Activated CD4-positive, alpha-beta T cell treated with anti-CD3 and anti-CD28 coated beads, Interleukin-2, amount 10 ng/mL, durations not matched to agents 7 days and 5 days (primary cell): ENCODE measurements at regions not wholly inside any gene's neighbourhood (a gene's known extent, or its start where the extent isn't known, plus 50 kb on each side); places are given as distances from the start of the nearest gene placed in this dataset.

Experiments
- CTCF ChIA-PET: fragments of 350-600 bp; sonication (Branson Sonifier 250); formaldehyde crosslinking; loops from one replicate; lab custom pipeline; 2021; ENCODE audit warnings: antibody characterized with exemption; lab: Charles Lee
- POLR2A ChIA-PET: fragments of 350-600 bp; sonication (Branson Sonifier 250); formaldehyde crosslinking; loops from one replicate; lab custom pipeline; 2021; ENCODE audit warnings: antibody characterized with exemption; lab: Charles Lee
- DNase-seq: peaks from one replicate; pipeline ENCODE4 v3.0.0-alpha.2; 2020
- H3K27ac Mint-ChIP-seq: one replicate; pipeline ENCODE4 v1.8.0; 2021; ENCODE audit warnings: mild to moderate bottlenecking, moderate library complexity, mixed read lengths
- H3K27me3 Mint-ChIP-seq: one replicate; pipeline ENCODE4 v1.8.0; 2021; ENCODE audit warnings: mixed read lengths
- H3K36me3 Mint-ChIP-seq: one replicate; pipeline ENCODE4 v1.8.0; 2021; ENCODE audit warnings: low read depth, mixed read lengths
- H3K4me1 Mint-ChIP-seq: one replicate; pipeline ENCODE4 v1.8.0; 2021; ENCODE audit warnings: mixed read lengths
- H3K4me3 Mint-ChIP-seq: one replicate; pipeline ENCODE4 v1.8.0; 2021; ENCODE audit warnings: mild to moderate bottlenecking, moderate library complexity, mixed read lengths
- H3K9me3 Mint-ChIP-seq: one replicate; pipeline ENCODE4 v1.8.0; 2021; ENCODE audit warnings: mixed read lengths

DNA sequence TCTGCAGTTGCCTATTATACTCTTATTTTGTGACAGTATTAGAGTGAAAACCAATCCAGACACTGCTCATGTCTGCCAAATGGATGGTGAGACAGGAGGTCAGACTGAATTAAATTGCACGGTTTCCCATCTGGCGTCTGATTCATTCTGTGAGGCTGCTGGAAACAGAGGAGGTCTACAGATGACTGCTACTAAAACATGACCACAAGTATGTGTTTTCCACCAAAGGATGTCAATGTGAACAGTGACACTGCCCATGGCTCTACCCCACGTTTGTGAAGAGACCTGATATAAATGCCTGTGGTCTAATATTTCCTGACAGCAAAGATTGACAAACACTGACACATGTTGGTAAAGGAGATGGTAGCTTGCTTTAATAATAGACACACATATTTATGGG lies 104.3 kb upstream of the ST6GAL2 start:
- Mint-ChIP-seq H3K9me3 (no peaks in the 10 kb centered on the region), H3K4me1 (no peaks in the 10 kb centered on the region), H3K36me3 (no peaks in the 10 kb centered on the region), H3K4me3 (no peak overlapping the region), H3K27ac (no peak overlapping the region), H3K27me3 (no peaks in the 10 kb centered on the region)
- CTCF ChIA-PET: no interaction called here
- no peak for DNase-seq
- POLR2A ChIA-PET: no interaction called here

DNA sequence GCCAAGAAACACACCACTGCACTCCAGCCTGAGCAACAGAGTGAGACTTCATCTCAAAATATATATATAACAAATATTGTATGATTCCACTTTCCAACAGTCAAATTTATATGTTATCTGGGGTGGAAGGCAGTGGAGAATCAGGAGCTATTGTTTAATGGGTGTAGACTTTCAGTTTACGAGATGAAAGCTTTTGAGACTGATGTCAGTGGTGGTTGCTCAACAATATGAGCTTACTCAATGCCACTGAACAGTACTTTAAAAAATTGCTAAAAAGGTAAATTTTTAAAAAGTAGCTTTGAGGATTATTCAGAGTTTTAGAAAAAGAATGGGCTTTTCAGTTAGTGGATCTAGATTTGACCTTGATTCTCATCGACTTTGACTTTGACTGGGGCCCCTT lies 105.9 kb upstream of the ST6GAL2 start:
- ChIA-PET POLR2A (no interaction called here), CTCF (no interaction called here)
- Mint-ChIP-seq H3K4me1 (no peaks in the 10 kb centered on the region), H3K27ac (no peak overlapping the region), H3K4me3 (no peak overlapping the region), H3K27me3 (no peaks in the 10 kb centered on the region), H3K9me3 (no peaks in the 10 kb centered on the region), H3K36me3 (no peaks in the 10 kb centered on the region)
- no peak for DNase-seq

DNA sequence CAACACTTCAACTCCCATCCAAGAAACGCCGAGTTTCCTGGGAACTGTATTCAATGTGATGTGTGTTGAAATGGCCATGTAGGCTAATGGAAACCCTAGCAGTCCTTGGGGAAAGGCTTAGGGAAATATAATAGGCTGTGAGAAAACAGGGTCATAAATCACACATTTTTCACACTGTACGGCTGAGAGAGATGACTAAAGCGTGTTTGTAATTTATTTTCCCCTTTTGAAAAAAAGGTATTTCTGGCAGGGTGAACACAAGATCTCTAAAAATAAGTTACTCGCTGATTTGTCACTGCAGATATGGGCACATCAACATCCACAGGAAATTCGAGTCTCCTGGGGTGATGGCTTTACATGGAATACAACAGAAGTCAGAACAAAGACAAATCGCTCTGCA lies 109.6 kb upstream of the ST6GAL2 start:
- CTCF ChIA-PET: no interaction called here
- no peak for DNase-seq
- H3K4me1 Mint-ChIP-seq: no peaks in the 10 kb centered on the region
- no peak overlapping the region for H3K4me3 Mint-ChIP-seq
- H3K27ac Mint-ChIP-seq: no peak overlapping the region
- H3K36me3 Mint-ChIP-seq: no peaks in the 10 kb centered on the region
- POLR2A ChIA-PET: no interaction called here
- H3K9me3 Mint-ChIP-seq: no peaks in the 10 kb centered on the region
- H3K27me3 Mint-ChIP-seq: no peaks in the 10 kb centered on the region

DNA sequence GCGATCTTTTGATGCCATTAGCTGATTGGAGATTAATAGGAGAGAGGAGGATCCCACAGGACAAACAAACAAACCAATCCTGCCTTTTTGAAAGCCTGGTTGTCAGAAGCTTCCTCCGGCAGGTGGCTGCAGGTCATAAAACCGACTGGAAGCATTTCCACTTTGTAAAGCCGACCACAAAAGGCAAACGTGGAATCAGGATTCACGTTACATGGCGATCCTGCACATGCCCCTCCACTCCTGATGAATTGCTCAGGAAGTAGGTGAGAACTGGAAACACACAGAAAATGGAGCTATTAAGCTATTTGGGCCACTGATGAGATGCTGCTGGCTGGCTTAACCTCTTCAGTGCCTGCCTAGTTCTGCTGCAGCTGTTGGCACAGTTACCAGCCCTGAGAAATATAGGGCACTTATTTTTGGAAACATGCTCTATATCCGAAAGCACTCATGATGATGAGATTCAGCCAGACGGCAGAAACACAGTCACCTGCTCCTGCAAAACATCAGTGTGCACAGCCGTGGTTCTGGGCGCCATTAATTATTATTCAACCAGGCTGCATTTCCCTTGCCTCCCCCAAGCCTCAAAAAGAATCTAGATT lies 110.3 kb upstream of the ST6GAL2 start:
- Mint-ChIP-seq H3K4me3 (no peak overlapping the region), H3K27ac (no peak overlapping the region), H3K4me1 (no peaks in the 10 kb centered on the region), H3K36me3 (no peaks in the 10 kb centered on the region), H3K27me3 (no peaks in the 10 kb centered on the region), H3K9me3 (no peaks in the 10 kb centered on the region)
- CTCF ChIA-PET: no interaction called here
- POLR2A ChIA-PET: no interaction called here
- no peak for DNase-seq

DNA sequence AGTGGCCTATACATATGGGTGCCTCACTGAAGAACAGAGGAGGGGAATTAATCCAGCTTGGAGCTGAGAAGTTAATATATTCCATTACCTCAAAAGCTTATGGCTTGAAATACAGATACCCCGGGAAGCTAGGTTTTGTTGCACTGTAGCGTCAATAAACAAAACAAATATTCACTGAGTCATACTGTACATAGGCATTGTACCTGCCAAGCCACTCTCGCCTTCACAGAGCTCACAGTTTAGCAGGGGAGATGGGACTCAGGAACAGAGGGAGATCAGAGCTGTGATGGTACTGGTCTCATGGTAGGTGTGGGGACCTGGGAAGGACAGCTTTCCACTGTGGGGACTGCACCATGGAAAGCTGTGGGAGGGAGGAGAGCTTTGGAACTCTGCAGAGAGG lies 111.2 kb upstream of the ST6GAL2 start:
- CTCF ChIA-PET: no interaction called here
- H3K27me3 Mint-ChIP-seq: no peaks in the 10 kb centered on the region
- H3K36me3 Mint-ChIP-seq: no peaks in the 10 kb centered on the region
- no peak overlapping the region for H3K4me3 Mint-ChIP-seq
- DNase-seq: no peak
- no peaks in the 10 kb centered on the region for H3K9me3 Mint-ChIP-seq
- POLR2A ChIA-PET: no interaction called here
- H3K4me1 Mint-ChIP-seq: no peaks in the 10 kb centered on the region
- no peak overlapping the region for H3K27ac Mint-ChIP-seq

DNA sequence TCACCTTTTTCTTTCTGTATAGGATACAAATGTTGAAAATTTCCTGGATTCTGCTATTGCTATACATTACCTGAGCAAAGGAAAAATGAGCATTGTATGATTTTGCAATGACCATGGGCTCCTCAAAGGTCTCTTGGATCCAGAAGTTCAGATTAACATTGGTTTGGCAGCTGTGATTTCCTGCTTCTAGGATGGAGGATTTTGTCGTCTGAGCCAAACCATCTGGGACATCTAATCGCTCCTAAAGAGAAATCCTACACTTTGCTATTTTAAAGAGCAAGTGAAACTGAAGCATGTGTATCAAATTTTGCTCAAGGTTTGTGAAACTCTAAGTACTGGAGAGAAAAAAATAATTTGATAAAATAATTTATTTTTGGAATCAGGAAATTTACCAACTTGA lies 115.1 kb upstream of the ST6GAL2 start:
- H3K9me3 Mint-ChIP-seq: no peaks in the 10 kb centered on the region
- H3K4me3 Mint-ChIP-seq: no peak overlapping the region
- no peak for DNase-seq
- H3K36me3 Mint-ChIP-seq: no peaks in the 10 kb centered on the region
- no peak overlapping the region for H3K27ac Mint-ChIP-seq
- ChIA-PET CTCF (no interaction called here), POLR2A (no interaction called here)
- no peaks in the 10 kb centered on the region for H3K4me1 Mint-ChIP-seq
- H3K27me3 Mint-ChIP-seq: no peaks in the 10 kb centered on the region

DNA sequence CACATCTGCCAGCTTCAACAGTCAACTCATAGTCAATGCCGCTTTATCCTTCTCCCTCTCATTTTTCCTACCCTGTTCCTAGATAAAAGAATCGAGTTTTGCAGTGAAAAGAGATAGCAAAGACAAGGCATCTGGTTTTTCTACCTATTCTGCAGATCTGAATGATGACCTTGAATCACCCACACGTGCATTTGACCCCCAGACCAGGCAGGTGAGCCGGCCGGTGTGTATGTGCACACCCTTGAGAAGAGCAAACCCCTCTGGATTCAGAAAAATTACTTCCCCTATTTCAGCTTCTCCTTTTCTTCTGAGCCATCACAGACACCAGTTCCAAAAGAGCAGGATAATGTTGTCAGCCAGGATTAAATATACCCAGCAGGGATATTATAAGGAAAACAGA lies 115.6 kb upstream of the ST6GAL2 start:
- Mint-ChIP-seq H3K4me1 (no peaks in the 10 kb centered on the region), H3K27ac (no peak overlapping the region), H3K36me3 (no peaks in the 10 kb centered on the region), H3K27me3 (no peaks in the 10 kb centered on the region), H3K4me3 (no peak overlapping the region), H3K9me3 (no peaks in the 10 kb centered on the region)
- CTCF ChIA-PET: no interaction called here
- no peak for DNase-seq
- POLR2A ChIA-PET: no interaction called here

DNA sequence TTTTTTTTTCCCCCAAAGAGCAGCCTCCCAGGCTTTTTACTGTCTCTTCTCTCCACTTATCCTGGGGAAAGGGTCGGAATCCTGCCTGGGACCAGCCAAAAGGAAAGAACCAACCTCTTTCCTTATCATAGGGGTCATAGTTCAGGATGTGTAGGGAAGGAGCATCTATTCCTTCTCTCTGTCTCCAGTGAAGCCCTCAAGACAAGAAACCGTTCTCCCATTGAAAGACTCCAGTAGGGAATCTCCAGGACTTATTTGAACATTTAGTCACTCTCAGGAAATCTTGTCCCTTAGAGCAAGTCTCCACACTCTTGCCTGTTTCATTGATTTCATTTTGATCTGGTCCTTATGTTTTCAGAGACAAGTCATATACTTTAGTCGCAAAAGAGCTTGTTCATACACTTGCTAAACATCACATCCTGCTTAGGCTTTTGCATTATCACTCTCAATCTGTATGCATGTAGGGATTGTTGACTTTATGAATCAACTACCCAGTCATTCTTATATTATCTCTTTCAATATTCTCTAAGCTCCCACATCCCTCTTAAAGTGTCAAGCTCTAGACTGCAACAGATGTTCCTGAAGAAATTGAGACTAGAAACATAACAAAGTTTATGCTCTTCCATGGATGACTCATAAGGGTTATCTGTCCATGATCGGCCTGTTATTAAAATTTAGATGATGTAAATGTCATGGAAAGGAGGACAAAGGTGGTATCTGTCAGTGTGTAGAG lies 116.2 kb upstream of the ST6GAL2 start:
- DNase-seq: no peak
- Mint-ChIP-seq H3K4me3 (no peak overlapping the region), H3K36me3 (no peaks in the 10 kb centered on the region), H3K27ac (no peak overlapping the region), H3K4me1 (no peaks in the 10 kb centered on the region), H3K9me3 (no peaks in the 10 kb centered on the region), H3K27me3 (no peaks in the 10 kb centered on the region)
- ChIA-PET POLR2A (no interaction called here), CTCF (no interaction called here)

DNA sequence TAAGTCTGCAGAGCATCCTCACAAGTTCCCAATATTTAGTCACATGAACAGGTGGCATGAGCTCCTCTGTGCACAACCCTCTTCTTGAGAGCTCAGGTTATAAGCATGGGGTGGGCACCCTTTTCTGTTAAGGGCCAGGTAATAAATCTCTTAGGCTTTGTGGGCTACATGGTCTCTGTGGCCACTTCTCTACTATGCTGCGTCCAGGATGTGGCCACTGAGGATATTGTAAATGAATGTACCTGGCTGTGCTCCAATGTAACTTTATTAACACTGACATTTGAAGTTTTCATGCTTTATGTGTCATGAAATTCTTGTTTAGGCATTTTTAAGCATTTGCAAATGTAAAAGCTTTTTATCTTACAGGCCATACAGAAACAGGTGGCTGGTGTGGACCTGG lies 116.8 kb upstream of the ST6GAL2 start:
- ChIA-PET CTCF (no interaction called here), POLR2A (no interaction called here)

DNA sequence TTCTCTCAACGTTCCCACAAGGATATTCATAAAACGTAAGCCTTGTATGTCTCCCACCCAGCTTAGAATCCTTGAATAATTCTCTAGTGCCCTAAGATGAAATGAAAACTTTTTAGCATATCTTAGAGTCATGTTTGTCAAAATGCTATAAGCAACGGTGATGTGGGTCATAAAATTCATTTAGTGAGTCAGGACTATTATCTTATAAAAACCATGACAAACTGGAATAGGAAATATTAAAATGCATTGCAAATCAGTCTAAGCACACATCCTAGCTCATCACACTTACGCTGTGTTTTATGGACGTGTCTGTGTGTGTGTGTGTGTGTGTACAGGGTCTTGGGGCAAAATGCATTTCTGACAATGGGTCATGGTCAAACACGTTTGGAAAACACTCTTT lies 119.9 kb upstream of the ST6GAL2 start:
- Mint-ChIP-seq H3K9me3 (no peaks in the 10 kb centered on the region), H3K4me1 (no peaks in the 10 kb centered on the region), H3K4me3 (no peak overlapping the region), H3K27ac (no peak overlapping the region), H3K36me3 (no peaks in the 10 kb centered on the region), H3K27me3 (no peaks in the 10 kb centered on the region)
- ChIA-PET CTCF (no interaction called here), POLR2A (no interaction called here)
- no peak for DNase-seq

More for the DNA sequence above, 116.8 kb upstream of the ST6GAL2 start:
- Mint-ChIP-seq H3K27me3 (no peaks in the 10 kb centered on the region), H3K4me1 (no peaks in the 10 kb centered on the region), H3K36me3 (no peaks in the 10 kb centered on the region), H3K4me3 (no peak overlapping the region), H3K27ac (no peak overlapping the region), H3K9me3 (no peaks in the 10 kb centered on the region)
- no peak for DNase-seq

DNA sequence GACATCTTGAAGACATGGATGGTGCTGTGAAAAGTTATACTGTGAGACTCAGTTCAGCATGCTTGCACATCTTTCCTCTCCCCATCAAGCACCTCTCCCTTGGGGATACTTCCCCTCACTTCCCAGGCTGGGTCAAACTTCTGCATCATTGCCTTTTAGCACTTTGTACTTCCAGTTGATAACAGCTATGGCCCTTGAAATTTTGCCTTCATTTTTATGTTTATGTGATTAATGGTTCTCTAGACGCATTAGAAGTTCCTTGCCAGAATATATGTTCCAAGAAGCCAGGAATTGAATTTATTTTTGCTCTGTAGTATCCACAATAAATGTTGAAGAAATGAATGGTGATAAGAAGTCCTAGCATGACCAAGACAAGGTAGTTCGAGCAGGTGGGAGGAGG lies 120.9 kb upstream of the ST6GAL2 start:
- Mint-ChIP-seq H3K27me3 (no peaks in the 10 kb centered on the region), H3K4me1 (no peaks in the 10 kb centered on the region), H3K36me3 (no peaks in the 10 kb centered on the region), H3K27ac (no peak overlapping the region), H3K4me3 (no peak overlapping the region), H3K9me3 (no peaks in the 10 kb centered on the region)
- ChIA-PET POLR2A (no interaction called here), CTCF (no interaction called here)
- DNase-seq: no peak

DNA sequence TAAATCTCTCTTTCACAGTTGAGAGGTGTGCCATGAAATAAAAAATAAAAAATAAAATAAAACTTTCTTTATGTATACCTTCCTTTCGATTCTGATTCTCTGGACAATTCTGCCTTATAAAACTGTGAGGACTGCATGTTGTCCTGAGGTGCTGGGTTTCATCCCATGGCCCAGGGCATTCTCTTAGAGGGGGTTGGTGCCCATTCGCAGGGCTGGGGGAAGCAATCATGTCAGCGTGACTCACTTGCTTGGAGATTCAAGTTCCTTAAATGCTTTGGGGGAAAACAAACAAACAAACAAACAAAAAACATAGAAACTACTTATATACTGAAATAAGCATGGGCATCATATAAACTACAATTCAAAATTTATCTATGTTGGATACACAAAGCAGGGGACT lies 122.0 kb upstream of the ST6GAL2 start:
- ChIA-PET POLR2A (no interaction called here), CTCF (no interaction called here)
- Mint-ChIP-seq H3K4me3 (no peak overlapping the region), H3K4me1 (no peaks in the 10 kb centered on the region), H3K9me3 (no peaks in the 10 kb centered on the region), H3K36me3 (no peaks in the 10 kb centered on the region), H3K27ac (no peak overlapping the region), H3K27me3 (no peaks in the 10 kb centered on the region)
- no peak for DNase-seq

DNA sequence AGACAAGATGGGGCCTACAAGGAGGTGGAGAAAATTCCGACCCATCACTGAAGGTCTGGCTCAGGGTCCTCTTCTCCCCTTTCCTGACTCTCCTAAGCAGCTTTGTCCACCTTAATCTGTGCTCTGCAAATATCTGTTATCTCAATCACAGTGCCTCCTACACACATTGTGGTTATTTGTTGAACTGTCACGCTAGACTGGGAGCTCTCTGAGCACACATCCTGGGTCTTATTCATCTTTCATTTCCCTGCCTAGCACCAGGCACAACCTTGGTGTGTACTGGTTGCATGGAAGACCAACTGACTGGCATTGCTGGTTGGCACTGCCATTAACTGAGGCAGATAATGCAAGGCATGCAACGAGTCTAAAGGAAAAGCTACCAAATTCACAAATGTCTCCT lies 122.9 kb upstream of the ST6GAL2 start:
- DNase-seq: no peak
- Mint-ChIP-seq H3K9me3 (no peaks in the 10 kb centered on the region), H3K27ac (no peak overlapping the region), H3K4me1 (no peaks in the 10 kb centered on the region), H3K36me3 (no peaks in the 10 kb centered on the region), H3K4me3 (no peak overlapping the region), H3K27me3 (no peaks in the 10 kb centered on the region)
- POLR2A ChIA-PET: no interaction called here
- CTCF ChIA-PET: interaction anchor here (1.1 kb wide), 1 partner anchor 14 kb away, joined by 3 read pairs; no protein-coding TSS in a partner anchor

DNA sequence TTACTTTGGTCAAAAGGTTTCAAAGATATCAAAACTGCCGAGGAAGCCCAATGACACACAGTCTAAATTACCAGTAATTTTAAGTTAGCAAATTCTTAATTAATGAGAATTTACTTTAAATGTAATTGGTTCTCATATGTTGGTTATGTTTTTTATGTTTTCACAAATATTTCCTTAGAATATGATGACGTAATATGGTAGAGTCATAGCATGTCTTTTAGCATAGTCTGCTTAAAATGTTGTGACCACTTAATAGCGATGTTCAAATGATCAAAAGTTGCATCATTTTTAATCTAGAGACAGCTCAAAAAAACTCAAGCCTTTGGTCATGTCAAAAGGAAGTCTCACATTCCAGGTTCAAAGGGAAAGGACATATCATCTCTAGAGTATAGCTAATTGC lies 123.3 kb upstream of the ST6GAL2 start:
- H3K27ac Mint-ChIP-seq: no peak overlapping the region

More for the DNA sequence above, 123.3 kb upstream of the ST6GAL2 start:
- no peaks in the 10 kb centered on the region for H3K9me3 Mint-ChIP-seq
- no peaks in the 10 kb centered on the region for H3K27me3 Mint-ChIP-seq
- H3K4me1 Mint-ChIP-seq: no peaks in the 10 kb centered on the region
- CTCF ChIA-PET: interaction anchor here (1.1 kb wide), 1 partner anchor 15 kb away, joined by 3 read pairs; no protein-coding TSS in a partner anchor
- DNase-seq: no peak
- POLR2A ChIA-PET: no interaction called here
- H3K36me3 Mint-ChIP-seq: no peaks in the 10 kb centered on the region
- H3K4me3 Mint-ChIP-seq: no peak overlapping the region
